SU-DHL-6 (cell line): ENCODE measurements at regions not wholly inside any gene's neighbourhood (a gene's known extent, or its start where the extent isn't known, plus 50 kb on each side); places are given as distances from the start of the nearest gene placed in this dataset.

Experiments used
- CTCF ChIP-seq: fragments of 200-600 bp; sonication (generic); IDR thresholded peaks from one replicate; pipeline ENCODE4 v1.5.1; 2017; ENCODE audit warnings: antibody characterized with exemption, mild to moderate bottlenecking, low read length, moderate library complexity; ENCODE audit not compliant: insufficient read depth, poor library complexity, severe bottlenecking
- EZH2phosphoT487 ChIP-seq: fragments of 200-600 bp; sonication (generic), shearing (Covaris generic); conservative IDR thresholded peaks from 2 replicates; pipeline ENCODE4 v1.6.1; 2018; ENCODE audit warnings: mild to moderate bottlenecking, antibody characterized with exemption, low read length, moderate library complexity, mixed read lengths

- TF ChIP-seq CTCF (no peak), EZH2phosphoT487 (no peak)
These were observed 191.6 kb downstream of the NUFIP1 start for GRCh38 chr13:44797685-44798084.
